ENCODE measurements at regions not wholly inside any gene's neighbourhood (a gene's known extent, or its start where the extent isn't known, plus 50 kb on each side); places are given as distances from the start of the nearest gene placed in this dataset.

GRCh38 chr13:109673477-109673876 lies 112.9 kb downstream of the IRS2 start (continued):
- TF ChIP-seq ZNF425 (CRISPR knock-in tag; conservative IDR thresholded peaks at IDR 0.05) (no peak), PRDM15 (CRISPR knock-in tag; IDR thresholded peaks at IDR 0.05) (no peak)

GRCh38 chr13:109672545-109672944 lies 113.8 kb downstream of the IRS2 start:
- Mint-ChIP-seq H3K4me1 (peaks cover 16% of the 10 kb centered on the region), H3K27ac (no peak overlapping the region), H3K9me3 (peaks cover 5% of the 10 kb centered on the region; the same call in 1 of the 2 replicates), H3K36me3 (no peaks in the 10 kb centered on the region), H3K27me3 (ENCODE audit: low read depth) (peaks cover 6% of the 10 kb centered on the region), H3K4me3 (no peak overlapping the region)
- DNase-seq (ENCODE audit: low spot score) (no peak), ATAC-seq (no peak)
- CTCF ChIA-PET = no interaction called here
- POLR2A ChIA-PET = no interaction called here
- no peak for TF ChIP-seq TP53 (CRISPR knock-in tag; IDR thresholded peaks at IDR 0.05)
- TF ChIP-seq ZNF532 (CRISPR knock-in tag; IDR thresholded peaks at IDR 0.05; ENCODE audit: borderline replicate concordance) = no peak
- no peak for TF ChIP-seq RORB (CRISPR knock-in tag; IDR thresholded peaks at IDR 0.05)
- TF ChIP-seq, protein P1, sequence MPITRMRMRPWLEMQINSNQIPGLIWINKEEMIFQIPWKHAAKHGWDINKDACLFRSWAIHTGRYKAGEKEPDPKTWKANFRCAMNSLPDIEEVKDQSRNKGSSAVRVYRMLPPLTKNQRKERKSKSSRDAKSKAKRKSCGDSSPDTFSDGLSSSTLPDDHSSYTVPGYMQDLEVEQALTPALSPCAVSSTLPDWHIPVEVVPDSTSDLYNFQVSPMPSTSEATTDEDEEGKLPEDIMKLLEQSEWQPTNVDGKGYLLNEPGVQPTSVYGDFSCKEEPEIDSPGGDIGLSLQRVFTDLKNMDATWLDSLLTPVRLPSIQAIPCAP (CRISPR knock-in tag; IDR thresholded peaks at IDR 0.05) = no peak

GRCh38 chr13:109671919-109672318 lies 114.5 kb downstream of the IRS2 start:
- CTCF ChIA-PET = no interaction called here
- Mint-ChIP-seq H3K4me3 (no peak overlapping the region), H3K27me3 (ENCODE audit: low read depth) (peaks cover 8% of the 10 kb centered on the region), H3K36me3 (no peaks in the 10 kb centered on the region), H3K4me1 (peaks cover 16% of the 10 kb centered on the region), H3K27ac (no peak overlapping the region), H3K9me3 (peaks cover 5% of the 10 kb centered on the region; the same call in 1 of the 2 replicates)
- POLR2A ChIA-PET = no interaction called here
- DNase-seq (ENCODE audit: low spot score) (no peak), ATAC-seq (no peak)
- TF ChIP-seq ATF2 (CRISPR knock-in tag; IDR thresholded peaks at IDR 0.05; ENCODE audit: borderline replicate concordance, low read depth) (no peak), E2F5 (CRISPR knock-in tag; IDR thresholded peaks at IDR 0.05) (no peak), ZBTB21 (CRISPR knock-in tag; IDR thresholded peaks at IDR 0.05; ENCODE audit: borderline replicate concordance) (no peak), ZNF232 (CRISPR knock-in tag; IDR thresholded peaks at IDR 0.05) (no peak), MAX (CRISPR knock-in tag; IDR thresholded peaks at IDR 0.05) (no peak), FOXP1 (CRISPR knock-in tag; IDR thresholded peaks at IDR 0.05; ENCODE audit: borderline replicate concordance) (no peak), ZNF532 (CRISPR knock-in tag; IDR thresholded peaks at IDR 0.05; ENCODE audit: borderline replicate concordance) (no peak)
- TF ChIP-seq, protein P2, sequence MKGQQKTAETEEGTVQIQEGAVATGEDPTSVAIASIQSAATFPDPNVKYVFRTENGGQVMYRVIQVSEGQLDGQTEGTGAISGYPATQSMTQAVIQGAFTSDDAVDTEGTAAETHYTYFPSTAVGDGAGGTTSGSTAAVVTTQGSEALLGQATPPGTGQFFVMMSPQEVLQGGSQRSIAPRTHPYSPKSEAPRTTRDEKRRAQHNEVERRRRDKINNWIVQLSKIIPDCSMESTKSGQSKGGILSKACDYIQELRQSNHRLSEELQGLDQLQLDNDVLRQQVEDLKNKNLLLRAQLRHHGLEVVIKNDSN (CRISPR knock-in tag; IDR thresholded peaks at IDR 0.05) = no peak
